K562 (cell line): ENCODE measurements at regions not wholly inside any gene's neighbourhood (a gene's known extent, or its start where the extent isn't known, plus 50 kb on each side); places are given as distances from the start of the nearest gene placed in this dataset.

Source experiments
- EZH2 ChIP-seq: IDR thresholded peaks from 2 replicates; pipeline ENCODE4 v1.6.1; 2012; ENCODE audit warnings: low read depth, mild to moderate bottlenecking, inconsistent platforms, low read length, borderline replicate concordance
- HCFC1 ChIP-seq: IDR thresholded peaks from 2 replicates; pipeline ENCODE4 v1.6.1; 2012; ENCODE audit warnings: low read depth, low read length, improper control_type of control experiment
- JUND ChIP-seq, 2 experiments: IDR thresholded peaks; 2 replicates in 1 of 2; 3 replicates in 1 of 2; pipeline ENCODE4 v1.6.1; 2011; ENCODE audit warnings: borderline replicate concordance in 2 of 2, low read depth in 2 of 2, low read length in 2 of 2, improper control_type of control experiment in 1 of 2, missing biosample characterization in 1 of 2, missing genetic modification characterization in 1 of 2, missing genetic modification reagents in 1 of 2
- PHB2 ChIP-seq: fragments of 450-650 bp; IDR thresholded peaks from 2 replicates; pipeline ENCODE4 v1.6.1; 2017; ENCODE audit warnings: low read depth
- PHF20 ChIP-seq: fragments of 450-650 bp; IDR thresholded peaks from 2 replicates; pipeline ENCODE4 v1.6.1; 2018; ENCODE audit not compliant: partially characterized antibody
- POLR2A ChIP-seq: fragments of 450-650 bp; conservative IDR thresholded peaks from 2 replicates; pipeline ENCODE4 v1.6.1; 2016
- POLR3G ChIP-seq: IDR thresholded peaks from 2 replicates; pipeline ENCODE4 v1.6.1; 2011; ENCODE audit not compliant: insufficient read length, insufficient replicate concordance; ENCODE audit errors: extremely low read depth
- SNRNP70 ChIP-seq: fragments of 200-400 bp; formaldehyde crosslinking; optimal IDR thresholded peaks from 2 replicates; pipeline ENCODE3; 2017; ENCODE audit warnings: low read depth, low read length
- TCF7L2 ChIP-seq: fragments of 150-350 bp; IDR thresholded peaks from 2 replicates; pipeline ENCODE4 v1.6.1; 2016; ENCODE audit warnings: low read depth, mild to moderate bottlenecking, low read length, moderate library complexity
- ZBED1 ChIP-seq: IDR thresholded peaks from 2 replicates; pipeline ENCODE4 v1.6.1; 2014
- ZNF444 ChIP-seq: fragments of 250-450 bp; sonication (Bioruptor Pico); IDR thresholded peaks from 2 replicates; pipeline ENCODE4 v1.4.0; 2020; ENCODE audit warnings: mild to moderate bottlenecking, moderate library complexity
- TF ChIP-seq, protein P1 (sequence below), 3 experiments: IDR thresholded peaks in 2 of 3; conservative IDR thresholded peaks in 1 of 3; 2 replicates each; pipeline ENCODE4 v1.5.1; 2011 to 2012; ENCODE audit warnings: low read length in 3 of 3, mild to moderate bottlenecking in 3 of 3, control low read depth in 2 of 3, improper control_type of control experiment in 1 of 3, inconsistent platforms in 1 of 3, low read depth in 1 of 3, mixed read lengths in 1 of 3, moderate library complexity in 1 of 3; ENCODE audit not compliant: insufficient read depth in 2 of 3
- TF ChIP-seq, protein P2 (sequence below): fragments of 450-650 bp; IDR thresholded peaks from 2 replicates; pipeline ENCODE4 v1.7.0; 2016; ENCODE audit warnings: borderline replicate concordance

GRCh38 chr13:59047546-59047945 lies 1116.2 kb downstream of the DIAPH3 start:
- TF ChIP-seq TCF7L2: no peak
- no peak for TF ChIP-seq PHF20
- TF ChIP-seq POLR2A: no peak
- TF ChIP-seq JUND (IDR thresholded peaks at IDR 0.05; ENCODE audit: borderline replicate concordance, low read depth, low read length): no peak
- TF ChIP-seq JUND (tag; IDR thresholded peaks at IDR 0.05; ENCODE audit: borderline replicate concordance, low read depth, low read length): no peak
- no peak for TF ChIP-seq POLR3G
- TF ChIP-seq PHB2: no peak
- no peak for TF ChIP-seq SNRNP70
- TF ChIP-seq, protein P1, sequence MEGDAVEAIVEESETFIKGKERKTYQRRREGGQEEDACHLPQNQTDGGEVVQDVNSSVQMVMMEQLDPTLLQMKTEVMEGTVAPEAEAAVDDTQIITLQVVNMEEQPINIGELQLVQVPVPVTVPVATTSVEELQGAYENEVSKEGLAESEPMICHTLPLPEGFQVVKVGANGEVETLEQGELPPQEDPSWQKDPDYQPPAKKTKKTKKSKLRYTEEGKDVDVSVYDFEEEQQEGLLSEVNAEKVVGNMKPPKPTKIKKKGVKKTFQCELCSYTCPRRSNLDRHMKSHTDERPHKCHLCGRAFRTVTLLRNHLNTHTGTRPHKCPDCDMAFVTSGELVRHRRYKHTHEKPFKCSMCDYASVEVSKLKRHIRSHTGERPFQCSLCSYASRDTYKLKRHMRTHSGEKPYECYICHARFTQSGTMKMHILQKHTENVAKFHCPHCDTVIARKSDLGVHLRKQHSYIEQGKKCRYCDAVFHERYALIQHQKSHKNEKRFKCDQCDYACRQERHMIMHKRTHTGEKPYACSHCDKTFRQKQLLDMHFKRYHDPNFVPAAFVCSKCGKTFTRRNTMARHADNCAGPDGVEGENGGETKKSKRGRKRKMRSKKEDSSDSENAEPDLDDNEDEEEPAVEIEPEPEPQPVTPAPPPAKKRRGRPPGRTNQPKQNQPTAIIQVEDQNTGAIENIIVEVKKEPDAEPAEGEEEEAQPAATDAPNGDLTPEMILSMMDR (IDR thresholded peaks at IDR 0.05 in 2 of 3, conservative IDR thresholded peaks at IDR 0.05 in 1 of 3; ENCODE audit: insufficient read depth in 2 of 3, low read depth in 1 of 3, low read length in 3 of 3): no peak
- no peak for TF ChIP-seq ZBED1
- TF ChIP-seq EZH2: no peak
- TF ChIP-seq, protein P2, sequence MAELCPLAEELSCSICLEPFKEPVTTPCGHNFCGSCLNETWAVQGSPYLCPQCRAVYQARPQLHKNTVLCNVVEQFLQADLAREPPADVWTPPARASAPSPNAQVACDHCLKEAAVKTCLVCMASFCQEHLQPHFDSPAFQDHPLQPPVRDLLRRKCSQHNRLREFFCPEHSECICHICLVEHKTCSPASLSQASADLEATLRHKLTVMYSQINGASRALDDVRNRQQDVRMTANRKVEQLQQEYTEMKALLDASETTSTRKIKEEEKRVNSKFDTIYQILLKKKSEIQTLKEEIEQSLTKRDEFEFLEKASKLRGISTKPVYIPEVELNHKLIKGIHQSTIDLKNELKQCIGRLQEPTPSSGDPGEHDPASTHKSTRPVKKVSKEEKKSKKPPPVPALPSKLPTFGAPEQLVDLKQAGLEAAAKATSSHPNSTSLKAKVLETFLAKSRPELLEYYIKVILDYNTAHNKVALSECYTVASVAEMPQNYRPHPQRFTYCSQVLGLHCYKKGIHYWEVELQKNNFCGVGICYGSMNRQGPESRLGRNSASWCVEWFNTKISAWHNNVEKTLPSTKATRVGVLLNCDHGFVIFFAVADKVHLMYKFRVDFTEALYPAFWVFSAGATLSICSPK: no peak
- TF ChIP-seq HCFC1: no peak
- no peak for TF ChIP-seq ZNF444 (CRISPR knock-in tag)
